H9 (cell line): ENCODE measurements at regions not wholly inside any gene's neighbourhood (a gene's known extent, or its start where the extent isn't known, plus 50 kb on each side); places are given as distances from the start of the nearest gene placed in this dataset.

Source experiments
- DNase-seq: peaks from one replicate; pipeline ENCODE4 v3.0.0-alpha.2; 2017
- H2AFZ ChIP-seq: one replicate; pipeline ENCODE4 v1.6.1; 2013; ENCODE audit warnings: mild to moderate bottlenecking, low read length, control low read depth, moderate library complexity
- H2AK5ac ChIP-seq: 2 replicates; pipeline ENCODE4 v1.6.1; 2013; ENCODE audit warnings: low read length, control low read depth, mixed read lengths; ENCODE audit not compliant: insufficient read length
- H2BK120ac ChIP-seq: one replicate; pipeline ENCODE4 v1.6.1; 2013; ENCODE audit warnings: low read depth, mild to moderate bottlenecking, low read length, control low read depth, inconsistent platforms; ENCODE audit not compliant: poor library complexity, severe bottlenecking
- H2BK12ac ChIP-seq: 2 replicates; pipeline ENCODE4 v1.6.1; 2013; ENCODE audit warnings: low read length, control low read depth, mixed read lengths, low read depth; ENCODE audit not compliant: insufficient read length
- H2BK15ac ChIP-seq: 2 replicates; pipeline ENCODE4 v1.6.1; 2013; ENCODE audit warnings: low read depth, low read length, control low read depth
- H2BK20ac ChIP-seq: one replicate; pipeline ENCODE4 v1.6.1; 2013; ENCODE audit warnings: low read depth, mild to moderate bottlenecking, low read length, control low read depth, inconsistent platforms; ENCODE audit not compliant: poor library complexity, severe bottlenecking
- H2BK5ac ChIP-seq: 2 replicates; pipeline ENCODE4 v1.6.1; 2013; ENCODE audit warnings: low read length, control low read depth, mixed read lengths; ENCODE audit not compliant: insufficient read length
- H3K14ac ChIP-seq: 2 replicates; pipeline ENCODE4 v1.6.1; 2013; ENCODE audit warnings: low read length, control low read depth; ENCODE audit not compliant: insufficient read depth
- H3K18ac ChIP-seq: 2 replicates; pipeline ENCODE4 v1.6.1; 2013; ENCODE audit warnings: low read depth, mild to moderate bottlenecking, mixed read lengths, low read length, control low read depth; ENCODE audit not compliant: insufficient read length
- H3K23ac ChIP-seq: 2 replicates; pipeline ENCODE4 v1.6.1; 2013; ENCODE audit warnings: low read length, control low read depth, mixed read lengths, low read depth; ENCODE audit not compliant: insufficient read length
- H3K23me2 ChIP-seq: 2 replicates; pipeline ENCODE4 v1.6.1; 2013; ENCODE audit warnings: low read depth, mild to moderate bottlenecking, mixed read lengths, low read length, control low read depth; ENCODE audit not compliant: insufficient read length, poor library complexity, severe bottlenecking
- H3K27ac ChIP-seq: 2 replicates; pipeline ENCODE4 v1.5.1; 2013; ENCODE audit warnings: low read length, control low read depth, mixed read lengths, low read depth; ENCODE audit not compliant: insufficient read length
- H3K27me3 ChIP-seq: 2 replicates; pipeline ENCODE4 v1.6.1; 2013; ENCODE audit warnings: low read length, control low read depth, inconsistent platforms; ENCODE audit not compliant: insufficient read depth
- H3K4ac ChIP-seq: 2 replicates; pipeline ENCODE4 v1.6.1; 2013; ENCODE audit warnings: low read depth, mild to moderate bottlenecking, control low read depth, inconsistent platforms, low read length, moderate library complexity
- H3K4me1 ChIP-seq: 2 replicates; pipeline ENCODE4 v1.6.1; 2013; ENCODE audit warnings: low read length, control low read depth, inconsistent platforms; ENCODE audit not compliant: insufficient read depth
- H3K4me2 ChIP-seq: 2 replicates; pipeline ENCODE4 v1.6.1; 2013; ENCODE audit warnings: low read length, control low read depth, mixed read lengths; ENCODE audit not compliant: insufficient read length, insufficient read depth
- H3K56ac ChIP-seq: 2 replicates; pipeline ENCODE4 v1.6.1; 2013; ENCODE audit warnings: low read depth, mild to moderate bottlenecking, mixed read lengths, low read length, control low read depth; ENCODE audit not compliant: insufficient read length
- H3K79me1 ChIP-seq: 2 replicates; pipeline ENCODE4 v1.6.1; 2013; ENCODE audit warnings: low read depth, mild to moderate bottlenecking, moderate library complexity, low read length, control low read depth, inconsistent platforms; ENCODE audit not compliant: insufficient read depth, poor library complexity, severe bottlenecking
- H3K79me2 ChIP-seq: 2 replicates; pipeline ENCODE4 v1.6.1; 2013; ENCODE audit warnings: low read length, control low read depth, inconsistent platforms; ENCODE audit not compliant: insufficient read depth
- H3K9ac ChIP-seq: 2 replicates; pipeline ENCODE4 v1.6.1; 2013; ENCODE audit warnings: low read length, control low read depth, mixed read lengths; ENCODE audit not compliant: insufficient read length; ENCODE audit errors: extremely low read depth
- H3K9me3 ChIP-seq: one replicate; pipeline ENCODE4 v1.6.1; 2013; ENCODE audit warnings: low read depth, low read length, inconsistent platforms; ENCODE audit not compliant: control insufficient read depth
- H3T11ph ChIP-seq: one replicate; pipeline ENCODE4 v1.6.1; 2013; ENCODE audit warnings: mild to moderate bottlenecking, low read length, control low read depth, inconsistent platforms
- H4K20me1 ChIP-seq: one replicate; pipeline ENCODE4 v1.6.1; 2013; ENCODE audit not compliant: control insufficient read depth, insufficient read length, insufficient read depth
- H4K5ac ChIP-seq: 2 replicates; pipeline ENCODE4 v1.6.1; 2013; ENCODE audit warnings: low read depth, mild to moderate bottlenecking, mixed read lengths, low read length, control low read depth; ENCODE audit not compliant: insufficient read length
- H4K8ac ChIP-seq: replicated peaks from 2 replicates; pipeline ENCODE4 v1.6.1; 2013; ENCODE audit warnings: low read length, control low read depth, mixed read lengths, low read depth; ENCODE audit not compliant: insufficient read length
- H4K91ac ChIP-seq: 2 replicates; pipeline ENCODE4 v1.6.1; 2013; ENCODE audit warnings: low read depth, mild to moderate bottlenecking, moderate library complexity, mixed read lengths, low read length, control low read depth; ENCODE audit not compliant: insufficient read length
- H3K27ac Mint-ChIP-seq, 3 experiments: 2 replicates in 2 of 3; 3 replicates in 1 of 3; pipeline ENCODE4 v1.8.0; 2020 to 2021; ENCODE audit warnings: mixed read lengths in 3 of 3, mild to moderate bottlenecking in 1 of 3, moderate library complexity in 1 of 3
- H3K27me3 Mint-ChIP-seq: 2 replicates; pipeline ENCODE4 v1.8.0; 2021; ENCODE audit warnings: low read depth, mild to moderate bottlenecking, moderate library complexity, mixed read lengths
- H3K36me3 Mint-ChIP-seq, 3 experiments: 2 replicates in 2 of 3; 3 replicates in 1 of 3; pipeline ENCODE4 v1.8.0; 2020 to 2021; ENCODE audit warnings: low read depth in 3 of 3, mixed read lengths in 3 of 3; ENCODE audit not compliant: insufficient read depth in 1 of 3
- H3K4me1 Mint-ChIP-seq, 2 experiments: 2 replicates each; pipeline ENCODE4 v1.8.0; 2020; ENCODE audit warnings: mixed read lengths in 2 of 2
- H3K4me3 Mint-ChIP-seq, 2 experiments: 2 replicates in 1 of 2; 3 replicates in 1 of 2; pipeline ENCODE4 v1.8.0; 2020 to 2021; ENCODE audit warnings: mild to moderate bottlenecking in 2 of 2, mixed read lengths in 2 of 2, moderate library complexity in 1 of 2
- H3K9me3 Mint-ChIP-seq, 2 experiments: 2 replicates in 1 of 2; 3 replicates in 1 of 2; pipeline ENCODE4 v1.8.0; 2020; ENCODE audit warnings: mild to moderate bottlenecking in 2 of 2, mixed read lengths in 2 of 2, moderate library complexity in 1 of 2
- CTCF ChIP-seq: fragments of 200-600 bp; sonication (generic); conservative IDR thresholded peaks from 3 replicates; pipeline ENCODE4 v1.8.0; 2021; ENCODE audit warnings: antibody characterized with exemption, mild to moderate bottlenecking
- whole genome bisulfite sequencing: extraction: QIAGEN DNeasy Blood & Tissue Kit; methylation state at CpG from one replicate; pipeline ENCODE4 v1.1.7; 2013; ENCODE audit warnings: missing lambda C conversion rate, low lambda C conversion rate, mixed read lengths; ENCODE audit not compliant: insufficient read length; ENCODE audit errors: extremely low coverage; 5-methylcytosine and 5-hydroxymethylcytosine counted together

- Histone ChIP-seq H2BK15ac (no peak overlapping the region), H3K14ac (no peak overlapping the region), H3K9me3 (no peaks in the 10 kb centered on the region), H2AK5ac (no peak overlapping the region), H4K20me1 (peaks cover 2% of the 10 kb centered on the region), H3K23ac (no peak overlapping the region), H3K4ac (no peak overlapping the region), H3K4me2 (no peak overlapping the region), H3K23me2 (no peaks in the 10 kb centered on the region), H4K91ac (no peak overlapping the region), H3K4me1 (no peaks in the 10 kb centered on the region), H3K18ac (no peak overlapping the region), H3K79me1 (no peaks in the 10 kb centered on the region), H2BK20ac (no peak overlapping the region), H2AFZ (no peak overlapping the region), H4K5ac (no peak overlapping the region), H3K56ac (no peak overlapping the region), H2BK5ac (no peak overlapping the region), H3K27ac (no peak overlapping the region), H3K79me2 (no peaks in the 10 kb centered on the region), H4K8ac (no peak overlapping the region), H3K27me3 (no peaks in the 10 kb centered on the region), H2BK120ac (no peak overlapping the region), H3T11ph (no peak overlapping the region), H2BK12ac (no peak overlapping the region), H3K9ac (no peak overlapping the region)
- WGBS: no CpG with 5 or more reads among the region's 7 CpGs
- Mint-ChIP-seq H3K9me3 (peaks cover 3 to 6% of the 10 kb centered on the region in 2 experiments; a peak in 3 of 5 replicates), H3K4me1 (peaks cover 0 to 4% of the 10 kb centered on the region in 2 experiments; a peak in 2 of 4 replicates), H3K36me3 (no peaks in the 10 kb centered on the region), H3K27ac (no peak overlapping the region), H3K27me3 (peaks cover 20% of the 10 kb centered on the region), H3K4me3 (no peak overlapping the region)
- TF ChIP-seq CTCF: no peak
- no peak for DNase-seq
Observed at GRCh38 chr1:5494518-5494917, 497.7 kb downstream of the NPHP4 start.
